Naive thymus-derived CD4-positive, alpha-beta T cell (primary cell): ENCODE measurements at regions not wholly inside any gene's neighbourhood (a gene's known extent, or its start where the extent isn't known, plus 50 kb on each side); places are given as distances from the start of the nearest gene placed in this dataset.
A peak's percentile ranks its signal among the peaks of the same experiment; 100 is the strongest.

Experiments used
- ATAC-seq: fragments of 150-1000 bp; cut with Tn5 transposase; 2 replicates; pipeline ENCODE4 v1.10.0; 2021; ENCODE audit warnings: mild to moderate bottlenecking, moderate library complexity
- CTCF ChIA-PET: fragments of 350-600 bp; sonication (Branson Sonifier 250); formaldehyde crosslinking; loops from one replicate; lab custom pipeline; 2021; ENCODE audit warnings: antibody characterized with exemption; lab: Charles Lee
- POLR2A ChIA-PET: fragments of 350-600 bp; sonication (Branson Sonifier 250); formaldehyde crosslinking; loops from one replicate; lab custom pipeline; 2021; ENCODE audit warnings: antibody characterized with exemption, inconsistent platforms; lab: Charles Lee
- DNase-seq, 9 donors: peaks; one replicate each; pipeline versions ENCODE4 v3.0.0 to v3.0.0-alpha.2; 2020 to 2022; ENCODE audit warnings: mixed read lengths in 1 of 9
- H3K27ac ChIP-seq: one replicate; pipeline ENCODE4 v1.7.0; 2013; ENCODE audit warnings: mild to moderate bottlenecking, low read depth, low read length, moderate library complexity
- H3K27me3 ChIP-seq, 2 donors: one replicate each; pipeline ENCODE4 v1.7.0; 2013; ENCODE audit warnings: low read length in 2 of 2, mild to moderate bottlenecking in 2 of 2, moderate library complexity in 2 of 2; ENCODE audit not compliant: control insufficient read depth in 2 of 2, insufficient read depth in 2 of 2
- H3K36me3 ChIP-seq, 3 experiments: 1 replicate in 2 of 3; 2 replicates in 1 of 3; pipeline ENCODE4 v1.7.0; 2013; ENCODE audit warnings: low read length in 3 of 3, mild to moderate bottlenecking in 3 of 3, moderate library complexity in 1 of 3; ENCODE audit not compliant: insufficient read depth in 3 of 3, control insufficient read depth in 2 of 3
- H3K4me1 ChIP-seq, 2 donors: one replicate each; pipeline ENCODE4 v1.7.0; 2013; ENCODE audit warnings: low read length in 2 of 2, mild to moderate bottlenecking in 2 of 2, moderate library complexity in 1 of 2; ENCODE audit not compliant: control insufficient read depth in 2 of 2, insufficient read depth in 2 of 2
- H3K4me3 ChIP-seq: 2 replicates; pipeline ENCODE4 v1.7.0; 2013; ENCODE audit warnings: mild to moderate bottlenecking, low read length
- H3K9me3 ChIP-seq, 3 experiments: 1 replicate in 2 of 3; 2 replicates in 1 of 3; pipeline ENCODE4 v1.7.0; 2013; ENCODE audit warnings: low read length in 3 of 3; ENCODE audit not compliant: control insufficient read depth in 2 of 3
- H3K27ac Mint-ChIP-seq, 9 donors: one replicate each; pipeline ENCODE4 v1.8.0; 2020 to 2022; ENCODE audit warnings: mixed read lengths in 9 of 9, mild to moderate bottlenecking in 8 of 9, moderate library complexity in 5 of 9, inconsistent platforms in 2 of 9
- H3K27me3 Mint-ChIP-seq, 5 donors: one replicate each; pipeline ENCODE4 v1.8.0; 2021 to 2022; ENCODE audit warnings: mixed read lengths in 5 of 5, mild to moderate bottlenecking in 1 of 5
- H3K36me3 Mint-ChIP-seq, 5 donors: one replicate each; pipeline ENCODE4 v1.8.0; 2020 to 2022; ENCODE audit warnings: mixed read lengths in 5 of 5, mild to moderate bottlenecking in 3 of 5, inconsistent platforms in 1 of 5
- H3K4me1 Mint-ChIP-seq, 7 donors: one replicate each; pipeline ENCODE4 v1.8.0; 2020 to 2022; ENCODE audit warnings: mixed read lengths in 7 of 7, mild to moderate bottlenecking in 3 of 7, inconsistent platforms in 1 of 7
- H3K4me3 Mint-ChIP-seq, 10 donors: one replicate each; pipeline ENCODE4 v1.8.0; 2020 to 2022; ENCODE audit warnings: mild to moderate bottlenecking in 10 of 10, mixed read lengths in 10 of 10, moderate library complexity in 6 of 10, inconsistent platforms in 2 of 10
- H3K9me3 Mint-ChIP-seq, 11 donors: one replicate each; pipeline ENCODE4 v1.8.0; 2020 to 2022; ENCODE audit warnings: mixed read lengths in 11 of 11, mild to moderate bottlenecking in 4 of 11, inconsistent platforms in 1 of 11, moderate library complexity in 1 of 11
- intact Hi-C, 2 donors: fragments of 100-400 bp; cut with micrococcal nuclease; formaldehyde crosslinking; loops; one replicate each; pipeline ENCODE4 v1.15.1; 2023

DNA sequence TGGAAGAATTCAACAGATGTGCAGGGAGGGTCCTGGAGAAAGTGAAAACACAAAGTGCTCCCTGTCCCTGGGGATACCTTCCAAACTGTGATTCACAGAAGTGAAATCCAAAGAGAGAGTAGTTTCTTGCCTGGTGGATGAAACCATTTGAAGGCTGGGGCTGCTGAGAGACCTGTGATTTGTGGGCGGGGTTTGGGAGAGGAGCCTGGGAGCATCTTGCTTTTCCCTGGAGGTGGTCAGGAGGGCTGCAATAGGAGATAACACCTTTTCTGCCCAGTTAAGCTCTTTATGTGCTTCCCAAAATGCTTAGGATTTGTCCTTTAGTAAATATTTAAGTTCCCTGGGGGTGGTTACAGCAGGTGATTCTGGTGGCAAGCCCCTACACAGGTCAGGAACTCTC, 105.3 kb upstream of the TPK1 start:
- no peaks in the 10 kb centered on the region for H3K36me3 ChIP-seq
- ChIA-PET POLR2A (no interaction called here), CTCF (no interaction called here)
- Mint-ChIP-seq H3K4me1 (peaks cover 0 to 7% (median 0%) of the 10 kb centered on the region in 7 donors), H3K27ac (peak overlapping the region in 1 of 9 donors; percentile 13), H3K36me3 (peaks cover 0 to under 1% (median 0%) of the 10 kb centered on the region in 5 donors), H3K4me3 (no peak overlapping the region), H3K27me3 (peaks cover 0 to 12% (median 1%) of the 10 kb centered on the region in 5 donors), H3K9me3 (peaks cover 0 to 4% (median 0%) of the 10 kb centered on the region in 11 donors)
- no peak for ATAC-seq
- DNase-seq, result no peak
- no peaks in the 10 kb centered on the region for H3K27me3 ChIP-seq
- no peak overlapping the region for H3K4me3 ChIP-seq
- H3K4me1 ChIP-seq, result no peaks in the 10 kb centered on the region
- H3K27ac ChIP-seq, result no peak overlapping the region
- H3K9me3 ChIP-seq, result no peaks in the 10 kb centered on the region
- intact Hi-C loops, result no loop called here

DNA sequence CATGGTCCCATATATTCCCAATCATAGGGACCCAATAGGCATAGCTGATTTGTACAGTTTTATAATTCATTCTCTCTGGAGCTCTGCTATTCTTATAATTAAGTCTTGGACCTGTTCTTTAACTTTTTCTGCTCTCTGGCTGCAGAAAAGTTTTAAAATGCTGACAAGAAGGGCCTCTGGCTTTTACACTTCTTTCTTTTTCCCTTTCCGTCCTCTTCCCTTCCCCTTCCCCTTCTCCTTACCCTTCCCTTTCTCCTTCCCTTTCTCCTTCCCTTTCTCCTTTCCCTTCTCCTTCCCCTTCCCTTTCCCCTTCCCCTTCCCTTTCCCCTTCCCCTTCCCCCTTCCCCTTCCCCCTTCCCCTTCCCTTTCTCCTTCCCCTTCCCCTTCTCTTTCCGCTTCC, 101.3 kb upstream of the TPK1 start:
- ChIA-PET POLR2A (no interaction called here), CTCF (no interaction called here)
- DNase-seq (no peak), ATAC-seq (no peak)
- Mint-ChIP-seq H3K36me3 (peaks cover 0 to 8% (median 0%) of the 10 kb centered on the region in 5 donors), H3K4me1 (peaks cover 0 to 7% (median 0%) of the 10 kb centered on the region in 7 donors), H3K4me3 (no peak overlapping the region), H3K9me3 (peaks cover 0 to 12% (median 4%) of the 10 kb centered on the region in 11 donors), H3K27me3 (peaks cover 0 to 18% (median 0%) of the 10 kb centered on the region in 5 donors), H3K27ac (no peak overlapping the region)
- Histone ChIP-seq H3K27me3 (no peaks in the 10 kb centered on the region), H3K36me3 (no peaks in the 10 kb centered on the region), H3K9me3 (no peaks in the 10 kb centered on the region), H3K4me3 (no peak overlapping the region), H3K4me1 (no peaks in the 10 kb centered on the region), H3K27ac (no peak overlapping the region)
- intact Hi-C loops, result no loop called here

DNA sequence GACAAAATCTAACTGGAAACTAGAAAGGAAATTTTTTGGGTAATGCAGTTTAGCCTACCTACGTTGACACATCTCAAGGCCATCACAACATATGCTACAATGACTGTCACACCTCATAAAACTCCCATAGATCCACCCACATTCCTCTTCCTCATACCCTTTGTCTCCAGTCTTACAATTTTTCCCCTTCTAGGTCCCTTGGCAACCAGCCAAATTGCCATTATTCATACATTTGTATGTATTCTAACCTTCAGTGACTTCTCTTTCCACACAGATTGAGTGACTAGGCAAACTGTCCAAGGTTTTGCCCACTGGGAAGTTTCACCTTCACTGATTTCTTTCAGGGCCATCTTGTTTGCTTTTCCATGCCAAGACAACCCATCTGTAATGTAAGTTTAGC, 100.5 kb upstream of the TPK1 start:
- H3K9me3 ChIP-seq, result no peaks in the 10 kb centered on the region
- H3K4me1 ChIP-seq, result no peaks in the 10 kb centered on the region
- Mint-ChIP-seq H3K9me3 (peaks cover 0 to 12% (median 4%) of the 10 kb centered on the region in 11 donors), H3K4me3 (no peak overlapping the region), H3K27ac (no peak overlapping the region), H3K27me3 (peaks cover 0 to 18% (median 0%) of the 10 kb centered on the region in 5 donors), H3K4me1 (peaks cover 0 to 7% (median 0%) of the 10 kb centered on the region in 7 donors), H3K36me3 (peaks cover 0 to 8% (median 0%) of the 10 kb centered on the region in 5 donors)
- H3K36me3 ChIP-seq, result no peaks in the 10 kb centered on the region
- ATAC-seq, result no peak
- no peaks in the 10 kb centered on the region for H3K27me3 ChIP-seq
- intact Hi-C loops, result no loop called here
- H3K27ac ChIP-seq, result no peak overlapping the region
- ChIA-PET POLR2A (no interaction called here), CTCF (no interaction called here)
- no peak overlapping the region for H3K4me3 ChIP-seq
- no peak for DNase-seq

DNA sequence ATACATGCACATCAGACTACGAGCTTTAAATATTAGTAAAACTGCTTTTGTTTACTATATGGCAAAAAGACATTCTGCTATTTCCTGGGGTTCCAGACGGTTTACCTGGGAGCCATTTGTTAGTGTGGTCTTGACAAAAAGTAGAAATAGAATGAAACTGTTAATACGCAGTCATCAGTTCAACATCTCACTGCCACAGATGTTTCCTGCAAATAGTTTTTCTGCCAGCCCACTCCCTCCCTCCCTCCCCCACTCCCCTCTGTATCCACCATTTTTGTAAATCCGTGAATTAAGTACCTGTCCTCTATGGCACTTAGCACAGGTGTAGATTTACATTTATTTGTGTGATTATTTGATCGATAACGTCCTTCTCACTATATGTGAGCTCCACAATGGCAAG, 74.6 kb upstream of the TPK1 start:
- Histone ChIP-seq H3K36me3 (no peaks in the 10 kb centered on the region), H3K4me3 (no peak overlapping the region), H3K4me1 (no peaks in the 10 kb centered on the region), H3K9me3 (no peaks in the 10 kb centered on the region), H3K27me3 (no peaks in the 10 kb centered on the region), H3K27ac (no peak overlapping the region)
- Mint-ChIP-seq H3K27me3 (peaks cover 0 to 4% (median 0%) of the 10 kb centered on the region in 5 donors), H3K4me1 (peaks cover 0 to 24% (median 11%) of the 10 kb centered on the region in 7 donors), H3K9me3 (peaks cover 0 to 2% (median 0%) of the 10 kb centered on the region in 11 donors), H3K4me3 (no peak overlapping the region), H3K36me3 (no peaks in the 10 kb centered on the region), H3K27ac (no peak overlapping the region)
- ChIA-PET CTCF (no interaction called here), POLR2A (no interaction called here)
- no peak for ATAC-seq
- intact Hi-C loops, result no loop called here
- no peak for DNase-seq

DNA sequence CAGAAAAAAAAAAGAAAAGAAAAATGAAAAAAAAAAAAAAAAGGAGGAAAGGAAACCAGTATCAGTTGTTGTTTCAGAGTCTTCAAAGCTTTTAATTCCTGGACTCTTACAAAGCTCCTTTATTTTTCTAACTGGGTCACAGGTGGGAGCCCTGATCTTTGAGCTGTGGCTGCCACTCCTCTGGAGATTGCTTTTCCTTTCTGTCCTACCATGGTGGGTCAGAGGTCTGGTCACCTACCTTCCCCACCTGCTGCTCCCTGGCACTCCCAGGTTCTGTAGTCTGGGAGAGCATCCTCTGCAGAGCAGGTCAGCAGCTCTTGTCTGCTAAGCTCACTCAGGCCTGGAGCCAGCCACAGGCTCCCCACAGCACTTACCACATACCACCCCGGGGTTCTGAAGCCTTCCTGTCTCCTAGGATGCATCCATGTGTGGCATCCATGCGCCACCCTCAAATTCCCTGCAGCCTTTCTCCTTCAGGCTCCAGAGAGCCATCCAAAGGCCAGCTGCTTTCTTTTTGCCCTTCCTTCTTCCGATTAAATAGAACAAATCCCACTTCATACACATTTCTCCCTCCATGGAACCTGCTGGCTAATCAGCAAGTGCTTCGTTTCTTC, 73.2 kb upstream of the TPK1 start:
- H3K4me3 ChIP-seq, result no peak overlapping the region
- no peak overlapping the region for H3K27ac ChIP-seq
- intact Hi-C loops, result no loop called here
- H3K27me3 ChIP-seq, result no peaks in the 10 kb centered on the region
- no peaks in the 10 kb centered on the region for H3K4me1 ChIP-seq
- Mint-ChIP-seq H3K9me3 (peaks cover 0 to 2% (median 0%) of the 10 kb centered on the region in 11 donors), H3K4me3 (no peak overlapping the region), H3K27ac (no peak overlapping the region), H3K27me3 (peaks cover 0 to 4% (median 0%) of the 10 kb centered on the region in 5 donors), H3K36me3 (no peaks in the 10 kb centered on the region), H3K4me1 (peaks cover 0 to 24% (median 11%) of the 10 kb centered on the region in 7 donors)
- ATAC-seq, result no peak
- ChIA-PET CTCF (no interaction called here), POLR2A (no interaction called here)
- H3K36me3 ChIP-seq, result no peaks in the 10 kb centered on the region
- no peaks in the 10 kb centered on the region for H3K9me3 ChIP-seq
- DNase-seq, result no peak

DNA sequence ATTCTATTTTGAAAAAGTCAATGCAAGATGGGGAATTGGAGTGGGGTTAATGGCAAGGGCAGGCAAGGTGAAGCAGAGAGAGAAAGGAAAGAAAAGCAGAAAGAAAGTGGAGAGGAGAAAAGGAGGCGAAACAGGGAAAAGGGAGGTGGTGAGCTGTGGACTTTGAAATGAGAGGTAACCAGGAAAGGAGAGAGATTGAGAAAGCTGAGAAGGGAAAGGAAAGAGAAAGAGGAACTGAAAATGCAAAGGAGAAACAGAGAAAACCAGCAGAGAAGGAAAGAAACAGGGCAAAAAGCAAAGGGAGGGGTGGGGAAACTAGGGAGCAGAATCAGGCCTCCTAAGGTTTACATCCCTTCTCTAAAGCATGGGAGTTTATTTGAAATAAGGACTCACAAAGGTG, 72.5 kb upstream of the TPK1 start:
- DNase-seq, result no peak
- Histone ChIP-seq H3K27me3 (no peaks in the 10 kb centered on the region), H3K4me1 (no peaks in the 10 kb centered on the region), H3K36me3 (no peaks in the 10 kb centered on the region), H3K27ac (no peak overlapping the region), H3K9me3 (no peaks in the 10 kb centered on the region), H3K4me3 (no peak overlapping the region)
- H3K4me3 Mint-ChIP-seq, result no peak overlapping the region
- peaks cover 0 to 24% (median 11%) of the 10 kb centered on the region in 7 donors for H3K4me1 Mint-ChIP-seq
- H3K9me3 Mint-ChIP-seq, result peaks cover 0 to 2% (median 0%) of the 10 kb centered on the region in 11 donors
- intact Hi-C loops, result no loop called here
- H3K27me3 Mint-ChIP-seq, result peaks cover 0 to 4% (median 0%) of the 10 kb centered on the region in 5 donors
- ChIA-PET CTCF (no interaction called here), POLR2A (no interaction called here)
- no peak for ATAC-seq
- peak overlapping the region in 1 of 9 donors; percentile 47 for H3K27ac Mint-ChIP-seq
- H3K36me3 Mint-ChIP-seq, result no peaks in the 10 kb centered on the region

DNA sequence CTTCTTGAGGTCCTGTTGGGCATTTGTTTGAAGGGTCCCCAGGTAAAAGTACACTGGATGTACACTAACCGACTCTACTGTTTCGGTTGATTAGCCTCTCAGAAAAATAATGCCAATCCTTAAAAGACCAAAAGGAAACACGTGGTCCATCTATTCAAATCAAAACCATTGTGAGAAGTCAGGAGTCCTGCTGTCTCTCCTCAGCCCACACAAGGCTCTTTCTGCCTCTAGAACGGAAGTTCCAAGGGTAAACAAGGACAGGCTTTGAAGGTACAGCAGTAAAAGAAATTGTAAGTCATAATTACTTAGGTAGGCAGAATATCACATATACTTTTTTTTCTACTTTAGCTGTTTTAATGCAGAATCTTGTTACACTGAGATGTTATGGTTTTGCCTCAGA, 71.7 kb upstream of the TPK1 start:
- ChIA-PET POLR2A (no interaction called here), CTCF (no interaction called here)
- H3K4me3 ChIP-seq, result no peak overlapping the region
- peaks cover 0 to 2% (median 0%) of the 10 kb centered on the region in 11 donors for H3K9me3 Mint-ChIP-seq
- no peak overlapping the region for H3K27ac ChIP-seq
- intact Hi-C loops, result no loop called here
- no peaks in the 10 kb centered on the region for H3K4me1 ChIP-seq
- no peak overlapping the region for H3K27ac Mint-ChIP-seq
- peaks cover 0 to 24% (median 11%) of the 10 kb centered on the region in 7 donors for H3K4me1 Mint-ChIP-seq
- H3K27me3 ChIP-seq, result no peaks in the 10 kb centered on the region
- no peak overlapping the region for H3K4me3 Mint-ChIP-seq
- no peaks in the 10 kb centered on the region for H3K36me3 ChIP-seq
- H3K27me3 Mint-ChIP-seq, result peaks cover 0 to 4% (median 0%) of the 10 kb centered on the region in 5 donors
- no peak for ATAC-seq
- DNase-seq, result no peak
- H3K36me3 Mint-ChIP-seq, result no peaks in the 10 kb centered on the region
- H3K9me3 ChIP-seq, result no peaks in the 10 kb centered on the region
